Dermis blood vessel endothelial cell (primary cell): ENCODE measurements at regions not wholly inside any gene's neighbourhood (a gene's known extent, or its start where the extent isn't known, plus 50 kb on each side); places are given as distances from the start of the nearest gene placed in this dataset.
"Not testable (repeated sequence)": the region's sequence is repeated elsewhere in the genome, so short reads cannot be mapped to it uniquely, and the experiment has no call there.

Source experiments
- DNase-seq: peaks from one replicate; pipeline ENCODE4 v3.0.0; 2010

DNA sequence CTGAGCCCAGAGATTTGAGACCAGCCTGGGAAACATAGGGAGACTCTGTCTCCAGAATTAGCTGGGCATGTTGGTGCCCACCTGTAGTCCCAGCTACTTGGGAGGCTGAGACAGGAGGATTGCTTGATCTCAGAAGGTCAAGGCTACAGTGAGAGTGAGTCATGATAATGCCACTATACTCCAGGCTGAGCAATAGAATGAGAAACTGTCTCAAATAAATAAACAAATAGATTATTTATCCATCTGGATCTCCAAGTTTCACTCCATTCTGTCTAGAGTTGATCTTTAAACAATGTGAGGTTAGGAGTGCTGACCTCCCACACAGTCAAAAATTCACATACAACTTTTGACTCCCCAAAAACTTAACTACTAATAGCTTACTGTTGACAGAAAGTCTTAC is 106.8 kb upstream of the PALMD start:
- no peak for DNase-seq

DNA sequence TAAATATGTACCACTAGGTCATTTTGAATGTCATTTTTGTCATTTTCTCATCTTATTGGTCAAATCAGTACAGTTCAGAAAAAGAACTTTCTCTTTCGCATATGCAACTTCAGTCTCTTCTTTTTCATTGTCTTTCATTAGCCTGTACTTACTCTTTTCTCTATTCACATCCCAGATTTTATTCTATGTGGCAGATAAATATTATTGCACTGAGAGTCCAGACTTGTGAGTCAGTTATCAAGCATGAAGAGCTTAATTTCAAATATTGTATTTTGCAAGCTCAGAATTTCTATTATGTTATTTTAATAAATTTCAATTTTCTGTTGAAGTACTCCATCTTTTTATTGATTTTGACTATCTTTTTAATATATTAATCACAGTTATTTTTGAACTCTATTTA is 105.2 kb upstream of the PALMD start:
- DNase-seq: no peak

DNA sequence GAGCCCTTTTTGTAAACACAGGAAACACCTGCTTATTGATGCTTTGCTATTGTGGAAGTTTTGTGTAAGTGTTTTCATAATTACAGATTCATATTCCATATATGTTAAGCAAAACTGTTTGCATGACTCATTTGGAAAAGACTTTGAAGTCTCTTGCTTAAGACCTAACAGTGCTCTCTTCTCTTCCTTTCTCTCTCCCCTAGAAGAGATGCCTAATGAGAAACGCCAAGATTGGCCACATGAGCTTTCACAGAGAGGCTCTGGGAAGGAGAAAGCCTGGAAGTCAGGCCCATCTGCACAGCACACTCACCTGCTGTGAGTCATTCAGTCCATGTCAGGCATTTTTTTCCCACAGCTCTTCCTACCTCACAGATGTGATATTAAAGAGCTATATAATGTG is 101.6 kb upstream of the PALMD start:
- DNase-seq: peak; percentile 93

DNA sequence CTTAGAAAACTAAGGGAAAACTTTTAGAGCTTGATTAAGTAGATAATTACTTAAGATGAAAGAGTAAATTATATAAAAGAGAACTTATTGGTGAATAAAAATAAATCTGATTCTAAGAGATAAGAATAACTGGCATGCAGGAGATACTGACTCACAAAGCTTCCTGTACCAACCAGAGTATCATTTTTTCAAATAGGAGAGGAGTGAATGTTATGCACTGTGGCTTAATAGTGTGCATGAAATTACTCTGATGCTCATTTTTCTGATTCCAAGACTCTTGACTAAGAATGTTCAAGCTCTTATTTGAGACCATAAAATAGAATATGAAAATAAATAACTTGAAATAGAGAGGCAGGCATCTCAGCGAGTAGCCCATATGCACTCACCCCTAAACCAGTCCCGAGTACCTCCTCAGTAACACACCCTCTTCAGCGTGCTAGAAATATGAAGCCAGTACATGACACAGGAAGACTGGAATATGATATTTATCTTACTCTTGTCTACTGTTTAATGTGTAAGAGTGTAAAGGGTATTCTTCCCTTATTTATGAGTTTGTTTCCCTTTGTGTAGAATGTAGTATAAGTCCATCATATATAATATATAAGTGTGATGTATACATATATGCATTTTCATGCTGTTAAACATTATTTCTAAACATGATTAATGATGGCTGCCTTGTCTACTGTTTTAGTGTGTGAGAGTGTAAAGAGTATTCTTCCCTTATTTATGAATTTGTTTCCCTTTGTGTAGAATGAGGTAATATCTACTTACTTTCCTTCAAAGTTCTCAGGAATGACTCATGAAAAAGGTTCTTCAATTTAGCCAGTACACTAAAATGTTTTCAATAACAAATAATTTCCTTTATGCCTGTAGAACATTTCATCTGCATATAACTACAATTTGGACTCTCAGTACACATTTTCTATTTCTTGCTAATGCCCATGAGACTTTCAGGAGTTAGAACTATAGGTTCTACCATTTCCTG is 99.2 kb upstream of the PALMD start:
- DNase-seq: peak; percentile 60

DNA sequence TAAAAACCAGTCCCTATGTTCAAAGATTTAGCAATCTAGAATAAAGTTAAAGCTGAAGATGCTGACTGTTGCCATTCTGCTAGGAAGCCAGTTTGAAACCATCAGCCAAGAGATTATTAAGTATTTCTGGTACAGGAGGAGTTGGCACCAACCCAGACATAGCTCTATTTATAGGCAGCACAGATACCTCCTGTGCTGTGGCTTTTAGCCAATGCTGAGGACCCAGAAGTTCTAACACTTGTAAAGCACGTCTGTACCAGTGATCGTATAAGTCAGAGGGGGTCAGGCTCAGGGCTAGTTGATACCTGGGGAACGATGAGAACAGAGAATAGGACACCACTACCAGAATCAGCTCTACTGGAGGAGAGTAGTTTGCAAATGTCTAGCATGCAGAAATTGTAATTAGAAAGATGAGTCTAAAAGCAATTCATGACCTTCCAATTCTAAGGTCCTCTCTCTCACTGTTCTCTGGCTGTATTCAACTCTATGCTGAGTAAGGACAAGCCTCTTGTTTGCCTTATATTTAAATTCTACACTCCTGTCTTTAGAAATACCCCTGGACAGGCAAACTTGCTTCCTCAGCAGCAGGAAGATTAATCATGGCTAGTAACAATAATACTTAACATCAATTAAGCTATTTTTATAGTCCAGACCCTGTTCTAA is 96.8 kb upstream of the PALMD start:
- DNase-seq: peak; percentile 82

DNA sequence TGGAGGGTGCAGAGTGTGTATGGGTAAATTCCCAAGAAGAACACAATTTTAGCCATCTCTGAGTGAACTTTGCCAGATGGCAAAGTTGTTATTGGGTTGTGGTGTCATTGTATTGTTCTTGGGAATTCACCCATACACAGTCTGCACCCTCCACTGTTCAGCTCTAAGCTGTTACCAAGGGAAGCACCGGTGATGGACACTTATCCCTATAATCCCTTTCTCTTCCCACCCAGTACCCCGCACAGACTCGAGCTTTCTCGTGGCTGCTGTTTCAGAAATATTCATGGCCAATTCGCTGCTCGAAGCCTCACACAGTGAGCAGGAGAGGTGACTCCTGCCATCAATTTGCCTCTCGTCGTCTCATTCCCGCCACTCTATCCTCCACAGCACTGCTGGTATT is 95.7 kb upstream of the PALMD start:
- no peak for DNase-seq

DNA sequence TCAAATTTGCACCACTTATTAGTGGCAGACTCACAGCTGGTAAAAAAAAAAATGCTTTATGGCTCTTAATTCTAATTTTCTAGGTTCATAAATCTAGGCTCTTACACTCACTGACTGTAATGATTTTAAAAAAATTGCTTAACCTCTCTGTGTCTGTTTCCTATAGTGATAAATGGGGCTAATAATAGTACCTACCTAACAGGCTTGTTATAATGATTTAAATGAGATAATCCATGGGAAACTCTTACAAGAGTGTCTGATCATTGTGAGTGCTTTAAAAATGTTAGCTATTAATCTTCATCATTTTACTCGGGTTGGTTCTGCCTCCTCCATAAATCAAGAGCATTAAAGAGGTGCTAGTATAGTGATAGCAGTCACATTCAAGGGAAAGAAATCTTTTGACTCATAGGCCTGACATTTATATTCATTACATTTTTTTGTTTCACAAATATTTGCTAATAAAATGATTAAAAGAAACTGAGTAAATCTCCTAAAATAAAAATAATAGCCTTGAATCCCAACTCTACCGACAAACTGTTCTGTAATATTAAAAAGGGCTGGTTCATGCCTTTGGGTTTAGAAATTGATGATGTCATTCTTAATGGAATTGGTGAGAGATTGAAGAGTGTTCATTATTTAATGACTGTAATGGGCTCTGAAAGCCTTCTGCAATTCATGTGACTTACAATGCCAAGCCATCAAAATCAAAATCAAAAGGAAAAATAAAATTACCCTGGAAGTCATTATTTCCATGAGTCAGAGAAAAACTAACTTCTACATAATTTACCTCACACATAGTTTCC is 93.9 kb upstream of the PALMD start:
- DNase-seq: no peak

DNA sequence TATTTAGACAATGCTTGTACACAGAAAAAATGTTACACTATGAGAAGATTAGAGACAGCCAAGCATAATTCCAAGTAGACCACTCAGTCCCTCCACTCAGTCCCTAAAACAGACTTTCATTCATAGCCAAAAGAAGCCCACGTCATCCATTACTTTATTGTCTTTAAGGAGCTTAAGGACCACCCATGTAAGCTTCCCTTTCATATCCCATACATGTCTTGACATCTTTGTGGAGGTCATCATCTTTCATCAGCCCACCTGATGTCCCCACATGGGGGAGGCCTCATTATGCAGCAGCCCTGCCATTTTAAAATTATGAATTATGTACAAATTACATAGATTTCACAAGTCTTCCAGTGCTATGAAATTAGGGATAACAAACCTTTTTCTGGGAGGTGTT is 92.6 kb upstream of the PALMD start:
- no peak for DNase-seq

DNA sequence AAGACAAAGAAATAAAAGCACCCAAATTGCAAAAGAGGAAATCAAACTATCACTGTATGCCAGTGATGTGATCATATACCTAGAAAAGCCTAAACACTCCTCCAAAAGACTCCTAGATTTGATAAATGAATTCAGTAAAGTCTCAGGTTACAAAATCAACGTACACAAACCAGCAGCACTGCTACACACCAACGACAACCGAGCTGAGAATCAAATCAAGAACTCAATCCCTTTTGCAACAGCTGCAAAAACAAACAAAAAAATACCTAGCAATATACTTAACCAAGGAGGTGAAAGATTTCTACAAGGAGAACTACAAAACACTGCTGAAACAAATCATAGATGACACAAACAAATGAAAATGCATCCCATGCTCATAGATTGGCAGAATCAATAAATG is 92.1 kb upstream of the PALMD start:
- not testable (repeated sequence) for DNase-seq

DNA sequence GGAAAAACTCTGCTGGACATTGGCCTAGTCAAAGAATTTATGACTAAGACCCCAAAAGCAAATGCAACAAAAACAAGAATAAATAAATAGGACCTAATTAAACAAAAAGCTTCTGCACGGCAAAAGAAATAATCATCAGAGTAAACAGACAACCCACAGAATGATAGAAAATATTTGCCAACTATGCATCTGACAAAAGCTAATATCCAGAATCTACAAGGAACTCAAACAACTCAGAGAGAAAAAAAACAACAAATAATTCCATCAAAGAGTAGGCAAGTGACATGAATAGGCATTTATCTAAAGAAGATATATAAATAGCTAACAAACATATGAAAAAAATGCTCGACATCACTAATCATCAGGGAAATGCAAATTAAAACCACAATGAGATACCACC is 91.2 kb upstream of the PALMD start:
- DNase-seq: no peak

DNA sequence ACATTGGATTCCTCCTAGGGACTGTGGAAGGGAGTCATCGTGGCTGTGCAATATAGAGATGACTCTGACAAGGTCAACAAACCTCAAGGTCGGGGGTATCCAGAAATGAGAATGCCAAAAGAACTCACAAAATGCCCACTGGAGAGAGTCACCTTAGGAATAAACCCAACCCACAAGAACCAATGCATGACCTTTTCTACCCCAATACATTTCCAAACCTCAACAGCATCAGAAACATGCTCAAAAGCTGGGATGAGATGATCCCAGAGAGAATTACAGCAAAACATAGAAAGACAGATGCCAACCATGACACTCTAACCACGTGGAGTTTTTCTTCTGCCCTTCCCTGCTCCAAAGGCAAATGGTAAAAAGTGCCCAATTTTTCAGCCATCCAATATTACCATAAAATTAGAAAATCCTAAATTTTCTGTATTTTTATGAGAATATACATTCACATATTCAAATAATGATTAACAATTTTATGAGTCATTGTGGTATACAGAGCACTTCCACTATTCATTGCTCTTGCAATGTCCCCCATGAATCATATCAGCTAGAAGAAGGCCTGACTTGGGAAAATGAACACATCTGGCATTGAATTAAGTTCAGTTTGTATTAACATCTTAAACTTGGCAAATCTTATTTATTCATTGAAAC is 88.2 kb upstream of the PALMD start:
- peak; percentile 38 for DNase-seq

DNA sequence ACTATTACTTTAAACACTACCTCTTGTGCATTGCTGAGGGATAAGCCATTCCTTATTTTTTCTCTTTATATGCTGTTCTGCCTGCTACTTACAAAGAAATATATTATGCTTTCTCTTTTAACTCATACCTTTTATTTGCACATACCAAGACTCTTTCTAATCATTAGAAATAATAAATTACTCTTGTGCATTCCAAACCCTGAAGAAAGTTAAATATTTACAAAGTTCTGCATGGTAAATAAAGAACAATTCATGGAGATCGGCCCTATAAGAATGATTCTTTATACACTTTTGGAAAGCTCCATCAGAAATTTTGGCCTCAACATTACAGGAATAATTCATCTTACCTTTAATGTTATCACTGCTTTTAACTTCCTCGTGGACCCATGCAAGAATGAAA is 86.7 kb upstream of the PALMD start:
- no peak for DNase-seq

DNA sequence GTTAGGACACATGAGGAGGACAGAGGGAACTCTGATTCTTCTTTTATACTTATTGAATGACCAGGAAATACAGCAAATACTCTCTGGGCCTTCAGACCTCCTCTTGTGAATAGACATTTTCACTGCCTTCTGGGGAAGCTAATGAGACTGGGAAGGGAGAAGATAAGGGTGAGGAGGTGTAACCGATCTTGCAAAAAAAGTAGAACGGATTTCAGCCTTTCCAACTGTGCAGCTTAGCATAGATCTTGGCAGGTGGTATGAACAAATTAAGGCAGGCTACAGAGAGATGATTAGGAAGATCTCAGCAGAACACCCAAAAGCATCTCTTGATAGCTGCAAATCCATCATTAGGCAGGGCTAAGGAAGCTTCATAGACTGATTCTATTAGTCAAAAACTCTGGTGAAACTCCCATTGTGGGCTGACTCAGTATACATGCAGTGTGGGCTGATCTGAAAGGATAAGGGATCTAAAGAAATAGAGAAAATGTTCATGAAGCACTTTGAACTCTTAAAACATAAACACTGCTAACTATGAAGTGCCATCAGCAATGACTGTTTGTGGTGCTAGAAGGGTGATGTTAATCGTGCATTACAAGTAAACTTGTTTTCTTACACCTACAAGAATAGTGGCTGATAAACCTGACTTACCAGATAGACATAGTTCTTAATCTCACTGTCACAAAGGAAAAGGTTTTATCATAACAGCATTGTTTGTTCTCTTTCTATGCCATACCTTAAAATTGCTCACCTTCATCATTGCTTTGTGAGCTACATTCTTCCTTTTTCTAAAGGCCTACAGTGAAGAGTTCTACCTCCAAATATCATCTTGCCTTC is 85.5 kb upstream of the PALMD start:
- no peak for DNase-seq

DNA sequence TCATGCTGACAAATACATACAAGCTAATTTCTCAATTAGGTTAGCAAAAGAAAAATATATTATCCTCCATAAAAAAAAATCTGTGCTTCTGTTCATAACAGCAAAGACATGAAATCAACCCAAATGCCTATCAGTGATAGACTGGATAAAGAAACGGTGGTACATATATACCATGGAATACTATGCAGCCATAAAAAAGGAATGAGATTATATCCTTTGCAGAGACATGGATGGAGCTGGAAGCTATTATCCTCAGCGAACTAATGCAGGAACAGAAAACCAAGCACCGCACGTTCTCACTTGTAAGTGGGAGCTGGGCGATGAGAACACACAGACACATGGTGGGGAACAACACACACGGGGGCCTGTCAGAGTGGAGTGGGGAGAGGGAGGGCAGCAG is 84.0 kb upstream of the PALMD start:
- no peak for DNase-seq

DNA sequence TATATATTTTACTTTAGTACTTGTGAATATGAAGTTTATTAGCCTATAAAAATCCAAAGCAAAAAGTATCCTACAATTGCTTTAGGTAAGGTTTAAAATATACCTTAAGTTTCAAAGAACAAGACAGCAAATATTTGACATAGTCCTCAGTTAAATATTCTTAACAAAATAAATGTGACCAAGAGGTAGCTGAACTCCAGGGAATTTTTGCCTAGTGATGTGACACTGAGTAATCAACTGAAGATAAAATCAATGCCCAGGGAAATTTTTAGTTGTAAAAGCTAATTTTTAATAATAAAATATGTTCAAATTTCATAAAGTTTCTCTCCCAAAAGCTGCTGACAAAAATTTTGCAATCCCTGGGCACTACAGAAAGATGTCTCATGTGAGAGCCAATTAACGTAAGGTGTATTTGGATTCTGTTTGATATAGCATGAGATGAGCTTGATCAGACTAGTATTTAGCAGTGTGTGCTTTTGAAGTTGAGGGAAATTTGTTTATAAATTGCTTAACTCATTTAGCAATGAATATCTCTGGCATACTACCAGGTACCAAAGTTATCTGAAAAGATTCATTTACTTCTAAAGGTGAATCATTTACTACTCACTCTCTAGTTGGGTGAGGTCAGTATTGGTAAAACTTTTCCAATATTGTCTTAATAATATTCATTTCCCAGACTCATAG is 80.2 kb upstream of the PALMD start:
- DNase-seq: no peak

DNA sequence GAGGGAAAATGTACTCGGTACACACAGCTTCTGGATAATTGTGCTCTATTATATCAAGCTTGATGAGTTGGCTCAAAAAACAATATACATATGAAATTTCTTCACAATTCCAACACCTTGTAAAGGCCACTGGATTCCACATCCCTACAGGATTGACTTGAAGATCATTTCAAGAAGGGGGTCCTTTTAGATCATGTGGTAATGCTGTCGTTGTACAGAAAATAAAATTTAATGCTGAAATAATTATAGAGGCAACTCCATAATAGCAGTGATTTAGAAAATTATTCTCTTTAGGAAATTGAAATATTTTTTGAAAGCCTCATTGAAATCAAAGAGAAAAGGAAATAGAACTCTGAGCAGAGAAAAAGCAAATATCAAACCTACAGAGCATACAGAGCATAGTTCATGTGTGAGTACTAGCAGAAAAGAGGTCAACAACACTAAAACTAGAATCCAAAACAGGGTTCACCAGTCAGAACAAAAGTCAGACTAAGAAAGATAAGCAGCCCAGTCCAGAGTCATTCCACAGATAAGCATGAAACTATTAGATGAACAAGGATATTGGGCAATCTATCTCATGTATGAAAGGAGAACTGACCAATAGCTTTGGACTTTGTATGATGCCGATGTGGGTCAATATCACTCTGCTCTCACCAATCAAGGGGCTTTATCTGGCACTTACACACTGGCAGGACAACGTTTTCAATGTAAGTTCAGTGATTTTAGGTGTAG is 79.5 kb upstream of the PALMD start:
- DNase-seq: no peak

DNA sequence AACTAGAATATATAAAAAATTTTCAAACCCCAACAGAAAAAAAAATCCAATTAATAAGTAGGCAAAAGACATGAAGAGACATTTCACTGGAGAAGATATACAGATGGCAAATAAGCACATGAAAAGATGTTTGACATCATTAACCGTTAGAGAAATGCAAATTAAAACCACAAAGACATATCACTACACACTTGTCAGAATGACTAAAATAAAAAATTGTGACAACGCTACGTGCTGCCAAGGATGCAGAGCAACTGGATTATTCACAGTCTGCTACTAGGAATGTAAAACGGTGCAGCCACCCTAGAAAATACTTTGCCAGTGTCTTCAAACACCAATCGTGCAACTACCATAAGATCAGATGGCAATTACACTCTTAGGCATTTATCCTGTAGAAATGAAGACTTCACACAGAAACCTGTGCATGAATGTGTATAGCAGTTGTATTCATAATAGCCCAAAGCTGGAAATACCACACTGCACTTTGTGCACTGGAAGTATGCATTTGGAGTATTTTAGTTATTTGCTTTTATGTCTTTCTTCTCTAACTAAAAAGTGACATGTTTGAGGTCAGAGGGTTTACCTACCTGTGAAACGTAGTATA is 75.3 kb upstream of the PALMD start:
- no peak for DNase-seq

DNA sequence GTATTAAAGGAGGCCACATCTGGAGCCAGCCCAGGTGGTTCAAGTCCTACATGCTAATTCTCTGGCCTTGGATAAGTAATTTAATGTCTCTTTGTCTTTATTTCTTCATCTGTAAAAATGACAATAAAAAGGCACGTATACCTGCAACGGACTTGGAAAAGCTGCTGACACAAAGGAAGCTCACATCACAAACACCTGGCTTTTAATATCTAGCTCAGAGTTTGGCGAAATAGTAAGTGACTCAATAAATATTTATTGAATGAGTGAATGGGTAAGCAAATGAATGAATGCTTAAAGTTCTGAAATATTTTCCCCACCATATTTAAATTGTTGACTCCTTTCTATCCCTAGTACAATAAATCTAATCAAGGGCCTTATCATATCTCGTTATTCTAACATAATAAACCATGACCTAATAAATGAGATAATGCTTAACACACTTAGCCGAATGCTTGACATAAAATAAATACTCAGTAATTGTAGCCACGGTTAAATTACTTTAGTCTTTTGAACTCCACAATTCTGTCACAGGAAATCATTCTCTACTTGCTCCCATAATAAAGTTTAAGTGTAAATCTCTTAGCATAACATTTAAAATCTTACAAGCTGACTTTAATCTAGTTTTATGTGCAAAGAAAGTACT is 74.7 kb upstream of the PALMD start:
- no peak for DNase-seq

DNA sequence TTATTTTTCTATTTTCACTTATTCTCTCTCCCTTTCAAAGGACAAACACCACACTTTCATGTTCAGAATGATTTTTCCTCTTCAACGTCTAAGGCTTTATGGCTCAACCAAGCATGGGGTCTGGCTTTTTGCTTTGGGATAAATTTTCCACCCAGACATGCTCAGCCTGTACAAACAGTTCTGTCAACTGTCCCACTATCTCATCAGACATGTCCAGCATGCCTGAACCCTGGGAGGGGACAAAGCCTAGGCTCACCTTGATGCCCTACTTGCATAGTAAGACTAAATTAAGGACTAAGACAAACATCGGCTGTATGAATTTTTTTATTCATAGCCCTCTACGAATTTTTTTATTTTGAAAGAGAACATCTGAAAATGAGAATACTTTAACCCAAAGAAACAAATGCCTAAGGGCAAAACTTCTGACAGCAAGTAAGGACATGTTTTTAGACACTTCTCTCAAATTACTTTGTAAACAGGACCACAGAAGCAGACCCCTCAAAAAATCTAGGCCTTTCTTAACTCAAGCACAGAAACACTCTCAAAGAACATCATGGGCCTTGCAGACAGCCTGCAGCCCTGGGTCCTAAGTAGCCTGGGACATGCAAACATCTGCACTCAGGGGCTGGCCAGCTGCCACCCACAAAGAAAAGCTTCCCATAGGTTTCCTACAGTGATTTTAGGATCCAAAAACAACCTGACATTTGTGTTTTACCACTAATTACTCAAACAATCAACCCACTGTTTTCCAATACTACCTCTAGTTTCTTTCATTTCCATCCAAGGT is 72.3 kb upstream of the PALMD start:
- no peak for DNase-seq
